ENCODE measurements at regions not wholly inside any gene's neighbourhood (a gene's known extent, or its start where the extent isn't known, plus 50 kb on each side); places are given as distances from the start of the nearest gene placed in this dataset.

GRCh38 chr6:145309842-145310535, 425.3 kb downstream of the EPM2A start:
- TF ChIP-seq JUND (IDR thresholded peaks at IDR 0.05; ENCODE audit: low read depth): no peak
- in situ Hi-C loops (cut with HindIII; ENCODE audit: low pct_unique_long_range_greater_than_20kb, low sequenced_read_pairs): no loop called here
- DNase-seq (ENCODE audit: low read depth in 1 of 2, low spot score in 1 of 2): no peak

- no peak for TF ChIP-seq JUND (IDR thresholded peaks at IDR 0.05; ENCODE audit: low read depth)
- DNase-seq (ENCODE audit: low read depth in 1 of 2, low spot score in 1 of 2): no peak
- in situ Hi-C loops (cut with HindIII; ENCODE audit: low pct_unique_long_range_greater_than_20kb, low sequenced_read_pairs): no loop called here
Measured at GRCh38 chr6:145312481-145312880, 422.8 kb downstream of the EPM2A start.

- no peak for DNase-seq (ENCODE audit: low read depth in 1 of 2, low spot score in 1 of 2)
- no peak for TF ChIP-seq JUND (IDR thresholded peaks at IDR 0.05; ENCODE audit: low read depth)
- in situ Hi-C loops (cut with HindIII; ENCODE audit: low pct_unique_long_range_greater_than_20kb, low sequenced_read_pairs): no loop called here
Measured at GRCh38 chr6:145313041-145313855, 422.1 kb downstream of the EPM2A start.

GRCh38 chr6:145315982-145316600, 419.2 kb downstream of the EPM2A start:
- DNase-seq (ENCODE audit: low read depth in 1 of 2, low spot score in 1 of 2): no peak
- in situ Hi-C loops (cut with HindIII; ENCODE audit: low pct_unique_long_range_greater_than_20kb, low sequenced_read_pairs): no loop called here
- no peak for TF ChIP-seq JUND (IDR thresholded peaks at IDR 0.05; ENCODE audit: low read depth)

DNA sequence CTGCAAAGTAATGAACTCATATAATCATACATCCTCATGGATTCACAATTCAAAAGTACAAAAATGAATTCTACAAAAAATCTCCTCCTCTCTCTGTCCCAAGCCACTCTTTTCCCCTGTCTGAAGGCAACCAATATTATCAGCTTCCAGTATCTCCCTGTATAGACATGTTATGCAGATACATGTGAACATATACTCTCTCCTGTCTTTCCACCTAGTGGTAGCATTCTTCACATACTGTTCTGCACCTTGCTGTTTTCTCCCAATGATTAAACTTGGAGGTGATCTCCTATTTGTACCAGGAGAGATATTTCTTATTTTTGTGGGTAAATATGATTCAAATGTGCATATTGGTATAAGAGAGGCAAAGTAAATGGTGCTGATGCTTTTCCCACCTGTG, 416.4 kb downstream of the EPM2A start:
- TF ChIP-seq JUND (IDR thresholded peaks at IDR 0.05; ENCODE audit: low read depth): no peak
- in situ Hi-C loops (cut with HindIII; ENCODE audit: low pct_unique_long_range_greater_than_20kb, low sequenced_read_pairs): no loop called here
- peak in 1 of 2 experiments; percentile 10 for DNase-seq (ENCODE audit: low read depth in 1 of 2, low spot score in 1 of 2)

DNA sequence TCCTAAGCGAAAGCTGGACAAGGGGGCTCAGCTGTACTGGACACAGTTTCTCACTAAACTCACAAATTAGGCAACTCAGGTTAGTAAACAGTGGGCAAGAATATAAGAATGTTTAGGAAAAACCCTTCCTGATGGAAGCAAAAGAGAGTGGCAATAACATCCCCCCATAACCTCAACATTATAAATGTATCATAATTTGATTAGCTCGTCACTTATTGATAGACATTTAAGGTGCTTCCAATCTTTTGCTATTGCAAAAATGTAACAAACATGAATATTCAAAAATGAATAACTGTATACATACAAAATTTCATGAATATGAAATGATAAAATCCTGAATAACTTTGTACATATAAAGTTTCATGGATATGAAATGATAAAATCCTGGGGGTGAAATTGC, 415.7 kb downstream of the EPM2A start:
- TF ChIP-seq JUND (IDR thresholded peaks at IDR 0.05; ENCODE audit: low read depth): no peak
- DNase-seq (ENCODE audit: low read depth in 1 of 2, low spot score in 1 of 2): no peak
- in situ Hi-C loops (cut with HindIII; ENCODE audit: low pct_unique_long_range_greater_than_20kb, low sequenced_read_pairs): no loop called here

- no peak for TF ChIP-seq JUND (IDR thresholded peaks at IDR 0.05; ENCODE audit: low read depth)
- in situ Hi-C loops (cut with HindIII; ENCODE audit: low pct_unique_long_range_greater_than_20kb, low sequenced_read_pairs): no loop called here
- DNase-seq (ENCODE audit: low read depth in 1 of 2, low spot score in 1 of 2): no peak
Measured at GRCh38 chr6:145323646-145324045, 411.7 kb downstream of the EPM2A start.

GRCh38 chr6:145327586-145327985, 407.7 kb downstream of the EPM2A start:
- peak in 1 of 2 experiments; percentile 16 for DNase-seq (ENCODE audit: low read depth in 1 of 2, low spot score in 1 of 2)
- in situ Hi-C loops (cut with HindIII; ENCODE audit: low pct_unique_long_range_greater_than_20kb, low sequenced_read_pairs): no loop called here
- TF ChIP-seq JUND (IDR thresholded peaks at IDR 0.05; ENCODE audit: low read depth): no peak

DNA sequence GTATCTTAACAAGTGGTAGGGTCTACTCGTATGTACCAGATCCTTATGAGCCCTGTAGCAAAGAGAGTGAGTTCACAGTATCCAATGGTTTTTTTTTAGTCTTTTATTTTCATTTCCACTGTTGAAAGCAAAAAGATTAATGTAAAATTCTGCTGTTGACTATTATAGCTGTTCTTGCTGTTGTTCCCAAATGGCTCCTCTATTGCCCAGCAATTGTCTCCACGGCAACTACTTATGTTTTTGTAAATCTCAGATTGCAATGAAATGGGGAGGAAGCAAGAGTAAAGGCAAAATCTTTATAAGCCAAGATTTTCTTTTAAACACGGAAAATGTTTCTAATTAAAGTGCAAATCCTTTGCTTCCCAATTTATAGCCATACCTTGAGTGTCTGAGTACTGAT, 406.1 kb downstream of the EPM2A start:
- no peak for DNase-seq (ENCODE audit: low read depth in 1 of 2, low spot score in 1 of 2)
- in situ Hi-C loops (cut with HindIII; ENCODE audit: low pct_unique_long_range_greater_than_20kb, low sequenced_read_pairs): no loop called here
- no peak for TF ChIP-seq JUND (IDR thresholded peaks at IDR 0.05; ENCODE audit: low read depth)

DNA sequence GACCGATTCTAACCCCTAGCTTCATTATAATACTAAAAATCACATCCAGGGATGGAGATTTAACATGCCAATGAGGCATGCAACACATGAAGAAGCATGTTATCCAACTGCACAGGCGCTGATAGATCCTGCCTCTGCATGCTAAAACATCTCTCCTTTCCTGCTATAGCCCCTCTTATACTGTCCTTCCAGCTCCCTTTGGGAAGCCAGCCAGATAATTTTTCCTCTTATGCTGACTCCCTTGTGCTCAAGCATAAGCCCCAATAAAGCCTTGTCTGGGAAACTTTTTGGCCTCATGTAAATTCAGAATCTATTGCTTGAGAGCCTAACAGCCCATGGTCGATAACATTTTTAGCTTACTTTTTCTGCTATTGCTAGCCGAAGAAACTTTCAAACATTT, 404.3 kb downstream of the EPM2A start:
- in situ Hi-C loops (cut with HindIII; ENCODE audit: low pct_unique_long_range_greater_than_20kb, low sequenced_read_pairs): no loop called here
- no peak for DNase-seq (ENCODE audit: low read depth in 1 of 2, low spot score in 1 of 2)
- TF ChIP-seq JUND (IDR thresholded peaks at IDR 0.05; ENCODE audit: low read depth): no peak

- DNase-seq (ENCODE audit: low read depth in 1 of 2, low spot score in 1 of 2): no peak
- TF ChIP-seq JUND (IDR thresholded peaks at IDR 0.05; ENCODE audit: low read depth): no peak
- in situ Hi-C loops (cut with HindIII; ENCODE audit: low pct_unique_long_range_greater_than_20kb, low sequenced_read_pairs): no loop called here
Measured at GRCh38 chr6:145332011-145332410, 403.3 kb downstream of the EPM2A start.

DNA sequence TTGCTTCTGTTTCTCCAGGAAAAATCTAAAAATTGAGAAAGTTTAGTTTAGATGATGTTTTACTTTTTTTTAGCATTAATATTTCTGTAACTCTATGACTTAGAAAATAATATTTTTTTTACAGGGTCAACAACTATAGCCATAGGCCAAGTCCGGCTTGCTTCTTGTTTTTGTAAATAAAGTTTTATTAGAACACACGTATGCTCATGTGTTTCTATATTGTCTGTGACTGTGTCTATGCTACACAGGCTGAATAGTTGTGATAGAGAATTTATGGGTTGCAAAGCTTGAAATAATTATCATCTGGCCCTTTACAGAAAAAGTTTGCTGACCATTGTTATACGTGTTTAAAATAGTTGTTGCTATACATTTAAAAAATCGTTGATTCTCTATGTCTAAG, 399.2 kb downstream of the EPM2A start:
- in situ Hi-C loops (cut with HindIII; ENCODE audit: low pct_unique_long_range_greater_than_20kb, low sequenced_read_pairs): no loop called here
- DNase-seq (ENCODE audit: low read depth in 1 of 2, low spot score in 1 of 2): no peak
- no peak for TF ChIP-seq JUND (IDR thresholded peaks at IDR 0.05; ENCODE audit: low read depth)

DNA sequence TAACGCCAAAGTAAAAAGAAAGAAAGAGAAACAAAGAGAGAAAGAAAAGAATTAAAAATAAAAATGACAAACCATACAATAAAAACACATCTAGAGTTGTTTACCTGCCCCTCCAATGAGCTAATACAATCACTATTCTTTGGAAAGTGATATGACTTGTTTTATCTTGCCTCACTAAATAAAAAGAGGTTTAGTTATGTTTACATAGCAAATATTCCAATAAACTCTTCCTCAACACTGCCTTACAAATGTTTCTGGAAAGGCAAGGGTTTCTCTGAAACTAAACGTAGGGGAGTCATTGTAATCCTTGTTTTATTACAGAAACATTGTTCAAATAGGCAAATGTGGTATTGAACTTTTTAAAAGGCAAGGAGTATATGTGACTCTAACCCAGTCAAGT, 396.2 kb downstream of the EPM2A start:
- no peak for TF ChIP-seq JUND (IDR thresholded peaks at IDR 0.05; ENCODE audit: low read depth)
- in situ Hi-C loops (cut with HindIII; ENCODE audit: low pct_unique_long_range_greater_than_20kb, low sequenced_read_pairs): no loop called here

More for the DNA sequence above, 396.2 kb downstream of the EPM2A start:
- no peak for DNase-seq (ENCODE audit: low read depth in 1 of 2, low spot score in 1 of 2)

Data from T47D (cell line).